HG03521 (cell line): ENCODE measurements at regions not wholly inside any gene's neighbourhood (a gene's known extent, or its start where the extent isn't known, plus 50 kb on each side); places are given as distances from the start of the nearest gene placed in this dataset.
"Not testable (repeated sequence)": the region's sequence is repeated elsewhere in the genome, so short reads cannot be mapped to it uniquely, and the experiment has no call there.

Experiments
- ATAC-seq: cut with Tn5 transposase; IDR thresholded peaks from one replicate; pipeline ENCODE4 v1.9.1; 2021; ENCODE audit warnings: mild to moderate bottlenecking, moderate library complexity; ENCODE audit not compliant: unreplicated experiment

GRCh38 chr4:84028340-84028739 is 470.8 kb downstream of the NKX6-1 start:
- no peak for ATAC-seq

- no peak for ATAC-seq
Observed at GRCh38 chr4:84024405-84024804, 474.7 kb downstream of the NKX6-1 start.

GRCh38 chr4:84022564-84022963 is 476.5 kb downstream of the NKX6-1 start:
- ATAC-seq: no peak

GRCh38 chr4:84019626-84020025 is 479.5 kb downstream of the NKX6-1 start:
- ATAC-seq: no peak

- ATAC-seq: no peak
Observed at GRCh38 chr4:84003046-84003445, 467.1 kb downstream of the GPAT3 start.

- no peak for ATAC-seq
Observed at GRCh38 chr4:84001876-84002569, 466.1 kb downstream of the GPAT3 start.

- ATAC-seq: no peak
Observed at GRCh38 chr4:83996254-83996653, 460.3 kb downstream of the GPAT3 start.

- ATAC-seq: no peak
Observed at GRCh38 chr4:83993774-83994173, 457.9 kb downstream of the GPAT3 start.

GRCh38 chr4:83989835-83990234 is 453.9 kb downstream of the GPAT3 start:
- no peak for ATAC-seq

- no peak for ATAC-seq
Observed at GRCh38 chr4:83981156-83981555, 445.2 kb downstream of the GPAT3 start.

GRCh38 chr4:83979773-83980172 is 443.9 kb downstream of the GPAT3 start:
- ATAC-seq: no peak

- ATAC-seq: no peak
Observed at GRCh38 chr4:83974111-83974780, 438.3 kb downstream of the GPAT3 start.

- no peak for ATAC-seq
Observed at GRCh38 chr4:83964996-83965541, 429.2 kb downstream of the GPAT3 start.

GRCh38 chr4:83962492-83962891 is 426.6 kb downstream of the GPAT3 start:
- no peak for ATAC-seq

GRCh38 chr4:83961575-83961974 is 425.7 kb downstream of the GPAT3 start:
- no peak for ATAC-seq

GRCh38 chr4:83959160-83959559 is 423.3 kb downstream of the GPAT3 start:
- no peak for ATAC-seq

- no peak for ATAC-seq
Observed at GRCh38 chr4:83947830-83948193, 411.9 kb downstream of the GPAT3 start.

- ATAC-seq: no peak
Observed at GRCh38 chr4:83947125-83947829, 411.4 kb downstream of the GPAT3 start.

- not testable (repeated sequence) for ATAC-seq
Observed at GRCh38 chr4:83943691-83944090, 407.8 kb downstream of the GPAT3 start.

GRCh38 chr4:83932750-83933391 is 397.0 kb downstream of the GPAT3 start:
- ATAC-seq: no peak
